Bronchial epithelial cell (primary cell): ENCODE measurements at regions not wholly inside any gene's neighbourhood (a gene's known extent, or its start where the extent isn't known, plus 50 kb on each side); places are given as distances from the start of the nearest gene placed in this dataset.
A peak's percentile ranks its signal among the peaks of the same experiment; 100 is the strongest.

Source experiments
- DNase-seq: peaks from one replicate; pipeline ENCODE4 v3.0.0-alpha.2; 2010; ENCODE audit warnings: low read depth
- FAIRE-seq: peaks from 2 replicates; lab custom pipeline; 2011; peaks lifted over from hg19 to GRCh38; lab: Jason Lieb, UNC
- H3K27me3 ChIP-seq: 2 replicates; pipeline ENCODE4 v1.5.1; 2011; ENCODE audit warnings: low read length; ENCODE audit not compliant: control insufficient read depth, insufficient read depth
- H3K36me3 ChIP-seq: 2 replicates; pipeline ENCODE4 v1.5.1; 2011; ENCODE audit warnings: low read length; ENCODE audit not compliant: control insufficient read depth, insufficient read depth
- H3K4me3 ChIP-seq: 2 replicates; pipeline ENCODE4 v1.5.1; 2011; ENCODE audit warnings: mild to moderate bottlenecking, low read depth, low read length, control low read depth
- TF ChIP-seq, protein P1 (sequence below): IDR thresholded peaks from 2 replicates; pipeline ENCODE4 v1.5.1; 2011; ENCODE audit warnings: mild to moderate bottlenecking, moderate library complexity, low read length, control low read depth, inconsistent platforms; ENCODE audit not compliant: insufficient read depth, severe bottlenecking

DNA sequence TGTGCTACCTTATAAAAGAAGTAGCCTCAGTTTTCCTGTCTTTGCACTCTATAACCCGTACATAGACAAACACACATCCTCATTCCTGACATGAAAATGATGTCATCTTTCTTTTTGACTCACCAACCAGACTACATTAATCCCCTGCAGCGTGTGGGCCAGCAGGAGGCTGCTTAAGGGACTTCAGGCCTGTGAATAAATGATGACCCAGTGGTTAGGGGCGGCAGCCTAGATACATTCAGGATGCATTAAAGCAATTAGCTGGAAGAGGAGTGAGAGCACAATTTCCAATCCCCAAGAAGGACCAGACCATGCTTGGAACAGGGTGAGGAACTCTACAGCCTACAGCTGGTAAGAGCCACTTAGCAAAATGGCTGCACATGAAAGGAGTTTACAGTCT is 57.3 kb upstream of the KLF7 start:
- TF ChIP-seq, protein P1, sequence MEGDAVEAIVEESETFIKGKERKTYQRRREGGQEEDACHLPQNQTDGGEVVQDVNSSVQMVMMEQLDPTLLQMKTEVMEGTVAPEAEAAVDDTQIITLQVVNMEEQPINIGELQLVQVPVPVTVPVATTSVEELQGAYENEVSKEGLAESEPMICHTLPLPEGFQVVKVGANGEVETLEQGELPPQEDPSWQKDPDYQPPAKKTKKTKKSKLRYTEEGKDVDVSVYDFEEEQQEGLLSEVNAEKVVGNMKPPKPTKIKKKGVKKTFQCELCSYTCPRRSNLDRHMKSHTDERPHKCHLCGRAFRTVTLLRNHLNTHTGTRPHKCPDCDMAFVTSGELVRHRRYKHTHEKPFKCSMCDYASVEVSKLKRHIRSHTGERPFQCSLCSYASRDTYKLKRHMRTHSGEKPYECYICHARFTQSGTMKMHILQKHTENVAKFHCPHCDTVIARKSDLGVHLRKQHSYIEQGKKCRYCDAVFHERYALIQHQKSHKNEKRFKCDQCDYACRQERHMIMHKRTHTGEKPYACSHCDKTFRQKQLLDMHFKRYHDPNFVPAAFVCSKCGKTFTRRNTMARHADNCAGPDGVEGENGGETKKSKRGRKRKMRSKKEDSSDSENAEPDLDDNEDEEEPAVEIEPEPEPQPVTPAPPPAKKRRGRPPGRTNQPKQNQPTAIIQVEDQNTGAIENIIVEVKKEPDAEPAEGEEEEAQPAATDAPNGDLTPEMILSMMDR: peak; percentile 8
- DNase-seq: peak; percentile 94

DNA sequence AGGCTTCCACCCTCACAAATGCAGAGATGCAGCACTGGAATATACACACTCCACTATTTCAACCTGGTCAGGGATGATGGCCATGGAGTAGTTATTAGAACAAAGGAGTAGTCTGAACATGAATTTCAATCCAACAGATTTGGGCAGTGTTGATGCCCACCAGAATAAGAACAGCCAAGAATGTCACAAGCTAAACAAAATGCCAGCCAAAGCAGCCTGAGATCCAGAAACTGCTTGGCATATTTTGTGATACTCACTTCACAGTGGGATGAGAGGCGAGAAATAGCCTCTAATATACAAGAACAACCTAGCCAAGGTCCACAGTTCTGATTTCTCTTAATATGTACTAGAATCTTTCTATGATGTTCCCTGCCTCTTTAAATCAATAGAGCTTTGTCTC is 58.6 kb upstream of the KLF7 start:
- no peaks in the 10 kb centered on the region for H3K36me3 ChIP-seq
- FAIRE-seq (no peak), DNase-seq (no peak)

More for the DNA sequence above, 57.3 kb upstream of the KLF7 start:
- Histone ChIP-seq H3K36me3 (no peaks in the 10 kb centered on the region), H3K4me3 (no peak overlapping the region), H3K27me3 (no peaks in the 10 kb centered on the region)
- FAIRE-seq: no peak

DNA sequence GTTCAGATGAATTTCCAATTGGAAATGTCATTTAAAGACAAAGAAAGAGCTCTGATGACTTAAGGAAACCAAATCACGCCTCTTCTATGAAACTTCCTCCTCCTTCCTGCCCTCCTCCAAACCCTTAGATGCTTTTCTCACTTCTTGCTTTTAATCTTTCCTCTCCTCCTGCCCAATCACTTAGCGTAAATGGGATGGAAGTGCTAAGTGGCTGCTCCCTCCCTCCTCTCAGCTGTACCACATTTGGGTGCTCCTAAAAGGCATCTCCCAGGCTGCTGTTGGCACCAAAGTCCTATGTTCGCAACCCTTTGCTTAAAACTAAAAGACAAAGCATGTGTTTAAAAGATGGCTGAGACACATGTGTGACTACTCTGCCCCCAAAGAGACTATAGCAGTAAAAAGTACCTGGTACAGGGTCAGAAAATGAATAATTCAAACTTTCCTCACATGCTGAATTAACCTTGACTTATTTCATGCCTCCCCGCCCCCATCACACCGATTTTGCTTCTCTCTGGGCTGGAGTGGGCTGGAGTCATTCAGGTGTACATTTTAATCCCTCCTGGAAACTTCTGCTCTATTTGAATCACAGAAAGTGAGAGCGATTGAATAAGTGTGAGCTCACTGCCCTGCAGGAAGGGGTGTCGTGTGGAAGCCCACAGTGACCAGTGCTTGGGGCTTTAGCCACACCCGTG is 59.2 kb upstream of the KLF7 start:
- no peak overlapping the region for H3K4me3 ChIP-seq
- no peaks in the 10 kb centered on the region for H3K27me3 ChIP-seq
- TF ChIP-seq, protein P1: no peak
- FAIRE-seq (no peak), DNase-seq (no peak)
- no peaks in the 10 kb centered on the region for H3K36me3 ChIP-seq

More for the DNA sequence above, 58.6 kb upstream of the KLF7 start:
- Histone ChIP-seq H3K4me3 (no peak overlapping the region), H3K27me3 (no peaks in the 10 kb centered on the region)
- TF ChIP-seq, protein P1: no peak

DNA sequence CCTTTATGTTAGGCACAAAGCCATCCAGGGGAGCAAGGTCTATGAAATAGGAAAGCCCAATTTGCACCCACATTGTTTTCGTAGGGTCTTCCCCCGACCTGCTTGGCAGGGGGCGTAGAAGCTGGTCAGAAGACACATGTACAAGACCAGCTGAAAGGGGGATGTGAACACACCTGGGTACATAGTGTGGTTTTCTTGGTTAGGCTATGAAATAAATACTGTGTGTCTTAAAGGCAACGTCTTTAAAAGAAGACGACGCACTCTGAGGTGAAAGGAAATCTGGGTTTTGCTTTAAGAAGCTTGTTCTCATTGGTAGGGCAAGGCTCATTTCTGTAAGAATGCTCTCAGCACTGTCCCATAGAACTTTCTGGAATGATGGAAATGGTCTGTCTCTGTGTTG is 60.0 kb upstream of the KLF7 start:
- peak; percentile 76 for FAIRE-seq
- no peak for DNase-seq
- TF ChIP-seq, protein P1: no peak
- H3K27me3 ChIP-seq: no peaks in the 10 kb centered on the region
- H3K4me3 ChIP-seq: no peak overlapping the region
- H3K36me3 ChIP-seq: no peaks in the 10 kb centered on the region

DNA sequence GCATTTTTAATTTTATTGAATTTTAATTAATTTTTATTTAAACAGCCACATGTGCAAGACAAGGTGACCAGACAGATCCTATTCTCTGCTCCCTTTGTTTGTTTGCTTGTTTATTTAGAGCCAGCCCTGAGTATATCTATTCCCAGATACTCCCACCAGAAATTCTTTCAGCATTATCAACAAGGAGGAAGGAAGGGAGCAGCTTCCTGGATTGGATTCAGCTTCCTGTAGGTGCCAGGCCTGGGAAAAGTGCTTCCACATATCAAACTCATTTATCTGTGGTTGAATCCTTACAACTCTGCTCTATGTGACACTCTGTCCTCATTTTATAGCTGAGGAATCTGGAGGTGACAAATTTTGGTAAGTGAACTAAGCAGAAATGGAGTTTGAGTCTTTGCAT is 60.5 kb upstream of the KLF7 start:
- no peak overlapping the region for H3K4me3 ChIP-seq
- no peaks in the 10 kb centered on the region for H3K27me3 ChIP-seq
- TF ChIP-seq, protein P1: no peak
- H3K36me3 ChIP-seq: no peaks in the 10 kb centered on the region
- DNase-seq: peak; percentile 72
- no peak for FAIRE-seq

DNA sequence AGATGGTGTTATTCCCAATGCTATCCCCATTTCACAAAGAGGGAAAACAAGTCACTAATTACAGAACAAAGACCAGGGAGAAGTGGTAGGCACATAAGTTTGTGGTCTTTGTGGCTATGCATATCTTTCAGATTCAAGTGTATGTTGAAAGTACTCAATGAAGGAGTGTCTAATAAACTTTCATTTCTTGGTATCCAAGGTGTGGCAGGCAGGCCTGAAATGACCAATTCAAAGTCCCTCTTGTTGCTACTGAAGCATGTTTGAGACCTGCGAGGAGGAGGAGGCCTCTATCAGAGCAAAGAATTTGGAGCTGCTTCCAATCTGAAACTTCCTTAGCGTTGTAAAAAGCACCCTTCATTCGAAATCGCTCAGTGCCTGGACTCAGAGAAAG is 60.9 kb upstream of the KLF7 start:
- Histone ChIP-seq H3K36me3 (no peaks in the 10 kb centered on the region), H3K4me3 (no peak overlapping the region), H3K27me3 (no peaks in the 10 kb centered on the region)
- TF ChIP-seq, protein P1: no peak
- FAIRE-seq: no peak
- no peak for DNase-seq
